Loucy (cell line): ENCODE measurements at regions not wholly inside any gene's neighbourhood (a gene's known extent, or its start where the extent isn't known, plus 50 kb on each side); places are given as distances from the start of the nearest gene placed in this dataset.

Experiments used
- H2AFZ ChIP-seq: fragments of 200-600 bp; sonication (generic); 2 replicates; pipeline ENCODE4 v1.6.0; 2016; ENCODE audit warnings: antibody characterized with exemption, mild to moderate bottlenecking, low read length, moderate library complexity
- H3F3A ChIP-seq: fragments of 200-600 bp; 2 replicates; pipeline ENCODE4 v1.6.0; 2016; ENCODE audit warnings: antibody characterized with exemption, low read depth, mild to moderate bottlenecking
- H3K27me3 ChIP-seq: fragments of 200-600 bp; sonication (generic); 2 replicates; pipeline ENCODE4 v1.6.1; 2014; ENCODE audit warnings: low read length, mild to moderate bottlenecking; ENCODE audit not compliant: insufficient read depth, poor library complexity, severe bottlenecking
- H3K36me3 ChIP-seq: fragments of 200-600 bp; sonication (generic); 2 replicates; pipeline ENCODE4 v1.6.1; 2016; ENCODE audit warnings: low read length; ENCODE audit not compliant: insufficient read depth
- H3K4me1 ChIP-seq: fragments of 200-600 bp; sonication (generic); 2 replicates; pipeline ENCODE4 v1.5.1; 2014; ENCODE audit warnings: low read length, mild to moderate bottlenecking; ENCODE audit not compliant: insufficient read depth, poor library complexity, severe bottlenecking
- H3K4me2 ChIP-seq: fragments of 200-600 bp; sonication (generic); 2 replicates; pipeline ENCODE4 v1.6.0; 2014; ENCODE audit warnings: antibody characterized with exemption, low read length, low read depth, mild to moderate bottlenecking; ENCODE audit not compliant: poor library complexity, severe bottlenecking
- H3K4me3 ChIP-seq: fragments of 200-600 bp; sonication (generic); 2 replicates; pipeline ENCODE4 v1.5.1; 2014; ENCODE audit warnings: low read length, mild to moderate bottlenecking, mixed read lengths; ENCODE audit not compliant: poor library complexity, severe bottlenecking
- H3K79me2 ChIP-seq: fragments of 200-600 bp; sonication (generic); 2 replicates; pipeline ENCODE4 v1.6.1; 2014; ENCODE audit warnings: low read length; ENCODE audit not compliant: insufficient read depth
- H3K9ac ChIP-seq: fragments of 200-600 bp; sonication (generic); 2 replicates; pipeline ENCODE4 v1.6.0; 2014; ENCODE audit warnings: mild to moderate bottlenecking, low read depth, low read length, moderate library complexity; ENCODE audit not compliant: poor library complexity, severe bottlenecking
- H3K9me2 ChIP-seq: fragments of 200-600 bp; sonication (generic); replicated peaks from 2 replicates; pipeline ENCODE4 v1.6.1; 2016; ENCODE audit warnings: low read depth, low read length, mixed read lengths
- H3K9me3 ChIP-seq: fragments of 200-600 bp; sonication (generic); 2 replicates; pipeline ENCODE4 v1.6.1; 2014; ENCODE audit warnings: mild to moderate bottlenecking, antibody characterized with exemption, low read length, low read depth; ENCODE audit not compliant: insufficient read depth
- H4K20me1 ChIP-seq: fragments of 200-600 bp; sonication (generic); 2 replicates; pipeline ENCODE4 v1.6.0; 2014; ENCODE audit warnings: antibody characterized with exemption, low read length, mild to moderate bottlenecking; ENCODE audit not compliant: insufficient read depth, poor library complexity, severe bottlenecking
- EZH2phosphoT487 ChIP-seq: fragments of 200-600 bp; IDR thresholded peaks from 2 replicates; pipeline ENCODE4 v1.6.1; 2018; ENCODE audit warnings: antibody characterized with exemption, mild to moderate bottlenecking, moderate library complexity, borderline replicate concordance
- TF ChIP-seq, protein P1 (sequence below): fragments of 200-600 bp; sonication (generic); conservative IDR thresholded peaks from 2 replicates; pipeline ENCODE4 v1.5.1; 2014; ENCODE audit warnings: mild to moderate bottlenecking, antibody characterized with exemption, low read length

DNA sequence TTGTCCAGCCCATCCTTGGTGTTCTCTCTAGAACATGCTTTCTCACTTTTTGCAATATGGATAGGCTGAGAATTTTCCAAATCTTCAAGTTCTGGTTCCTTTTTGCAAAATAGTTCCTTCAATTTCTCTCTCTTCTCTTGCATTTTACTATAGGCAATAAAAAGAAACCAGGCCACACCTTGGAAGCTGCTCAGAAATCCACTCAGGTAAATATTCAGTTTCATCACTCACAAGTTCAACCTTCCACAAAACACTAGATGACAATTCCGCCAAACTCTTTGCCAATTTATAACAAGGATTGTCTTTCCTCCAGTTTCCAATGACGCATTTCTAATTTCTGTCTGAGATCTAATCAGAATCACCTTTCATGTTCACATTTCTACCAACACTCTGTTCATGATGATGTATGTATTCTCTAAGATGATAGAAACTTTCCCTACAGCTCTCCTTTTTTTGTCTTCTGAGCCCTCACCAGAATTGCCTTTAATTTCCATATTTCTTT lies 204.2 kb upstream of the PIK3R1 start:
- no peaks in the 10 kb centered on the region for H3F3A ChIP-seq
- no peaks in the 10 kb centered on the region for H3K4me1 ChIP-seq
- no peaks in the 10 kb centered on the region for H3K27me3 ChIP-seq
- H3K4me3 ChIP-seq = no peak overlapping the region
- no peaks in the 10 kb centered on the region for H3K9me3 ChIP-seq
- H2AFZ ChIP-seq = 0 out of 2 replicates have a peak overlapping the region, but pooled peaks have one; percentile 39
- H3K79me2 ChIP-seq = no peaks in the 10 kb centered on the region
- H3K9ac ChIP-seq = no peak overlapping the region
- no peak for TF ChIP-seq EZH2phosphoT487
- TF ChIP-seq, protein P1, sequence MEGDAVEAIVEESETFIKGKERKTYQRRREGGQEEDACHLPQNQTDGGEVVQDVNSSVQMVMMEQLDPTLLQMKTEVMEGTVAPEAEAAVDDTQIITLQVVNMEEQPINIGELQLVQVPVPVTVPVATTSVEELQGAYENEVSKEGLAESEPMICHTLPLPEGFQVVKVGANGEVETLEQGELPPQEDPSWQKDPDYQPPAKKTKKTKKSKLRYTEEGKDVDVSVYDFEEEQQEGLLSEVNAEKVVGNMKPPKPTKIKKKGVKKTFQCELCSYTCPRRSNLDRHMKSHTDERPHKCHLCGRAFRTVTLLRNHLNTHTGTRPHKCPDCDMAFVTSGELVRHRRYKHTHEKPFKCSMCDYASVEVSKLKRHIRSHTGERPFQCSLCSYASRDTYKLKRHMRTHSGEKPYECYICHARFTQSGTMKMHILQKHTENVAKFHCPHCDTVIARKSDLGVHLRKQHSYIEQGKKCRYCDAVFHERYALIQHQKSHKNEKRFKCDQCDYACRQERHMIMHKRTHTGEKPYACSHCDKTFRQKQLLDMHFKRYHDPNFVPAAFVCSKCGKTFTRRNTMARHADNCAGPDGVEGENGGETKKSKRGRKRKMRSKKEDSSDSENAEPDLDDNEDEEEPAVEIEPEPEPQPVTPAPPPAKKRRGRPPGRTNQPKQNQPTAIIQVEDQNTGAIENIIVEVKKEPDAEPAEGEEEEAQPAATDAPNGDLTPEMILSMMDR = no peak
- H3K36me3 ChIP-seq = no peaks in the 10 kb centered on the region
- H4K20me1 ChIP-seq = no peaks in the 10 kb centered on the region
- H3K4me2 ChIP-seq = no peak overlapping the region
- no peaks in the 10 kb centered on the region for H3K9me2 ChIP-seq

DNA sequence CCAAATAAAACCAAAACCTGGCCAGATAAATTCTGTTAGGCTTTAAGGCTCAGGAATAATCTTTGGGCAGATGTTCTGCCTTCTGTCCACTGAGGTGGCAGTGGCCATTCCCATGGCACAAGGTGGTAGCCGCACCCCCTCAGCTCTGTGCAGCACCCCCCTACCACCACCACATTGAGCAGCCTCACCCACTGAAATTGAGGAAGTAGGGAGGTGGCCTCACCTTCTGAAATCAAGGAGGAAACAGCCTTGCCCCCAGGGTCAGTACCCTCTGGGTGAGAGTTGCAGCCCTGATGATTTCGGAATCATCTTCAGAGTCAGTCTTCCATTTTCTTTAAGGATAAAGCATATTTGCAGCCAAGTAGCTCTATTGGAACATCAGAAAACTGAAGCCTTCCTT lies 204.8 kb upstream of the PIK3R1 start:
- no peaks in the 10 kb centered on the region for H3K9me2 ChIP-seq
- no peak overlapping the region for H3K9ac ChIP-seq
- 0 out of 2 replicates have a peak overlapping the region, but pooled peaks have one; percentile 39 for H2AFZ ChIP-seq
- H3K27me3 ChIP-seq = no peaks in the 10 kb centered on the region
- H3K4me1 ChIP-seq = no peaks in the 10 kb centered on the region
- H3K9me3 ChIP-seq = no peaks in the 10 kb centered on the region
- no peak overlapping the region for H3K4me2 ChIP-seq
- no peaks in the 10 kb centered on the region for H4K20me1 ChIP-seq
- no peaks in the 10 kb centered on the region for H3K79me2 ChIP-seq
- no peak for TF ChIP-seq EZH2phosphoT487
- TF ChIP-seq, protein P1 = no peak
- H3K36me3 ChIP-seq = no peaks in the 10 kb centered on the region
- H3K4me3 ChIP-seq = no peak overlapping the region
- H3F3A ChIP-seq = no peaks in the 10 kb centered on the region

DNA sequence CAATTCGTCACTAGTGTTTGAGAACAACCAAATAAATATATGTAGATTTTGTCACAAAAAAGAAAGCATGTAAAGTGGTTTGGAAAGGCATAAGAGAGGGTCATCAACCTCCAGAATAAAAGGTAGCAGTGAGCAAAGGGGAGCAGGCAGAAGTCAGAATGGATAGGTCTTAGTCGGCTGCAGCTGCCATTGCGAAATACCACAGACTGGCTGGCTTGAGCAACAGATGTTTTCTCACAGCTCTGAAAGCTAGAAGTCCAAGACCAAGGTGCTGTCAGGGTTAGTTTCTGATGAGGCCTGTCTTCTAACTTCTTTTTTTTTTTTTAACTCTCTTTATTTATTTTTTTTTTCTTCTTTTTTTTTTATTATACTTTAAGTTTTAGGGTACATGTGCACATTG lies 208.1 kb upstream of the PIK3R1 start:
- no peaks in the 10 kb centered on the region for H3K79me2 ChIP-seq

More for the DNA sequence above, 208.1 kb upstream of the PIK3R1 start:
- Histone ChIP-seq H3K4me1 (no peaks in the 10 kb centered on the region), H3K9me2 (no peaks in the 10 kb centered on the region), H4K20me1 (no peaks in the 10 kb centered on the region), H3K36me3 (no peaks in the 10 kb centered on the region), H3K27me3 (no peaks in the 10 kb centered on the region), H3K4me2 (no peak overlapping the region), H3F3A (no peaks in the 10 kb centered on the region), H3K9ac (no peak overlapping the region), H3K4me3 (no peak overlapping the region), H3K9me3 (no peaks in the 10 kb centered on the region), H2AFZ (no peak overlapping the region)
- TF ChIP-seq EZH2phosphoT487 = no peak
- TF ChIP-seq, protein P1 = no peak
